HG02973 (cell line): ENCODE measurements at regions not wholly inside any gene's neighbourhood (a gene's known extent, or its start where the extent isn't known, plus 50 kb on each side); places are given as distances from the start of the nearest gene placed in this dataset.

Experiments used
- ATAC-seq: cut with Tn5 transposase; IDR thresholded peaks from one replicate; pipeline ENCODE4 v1.9.1; 2021; ENCODE audit warnings: moderate library complexity; ENCODE audit not compliant: unreplicated experiment

DNA sequence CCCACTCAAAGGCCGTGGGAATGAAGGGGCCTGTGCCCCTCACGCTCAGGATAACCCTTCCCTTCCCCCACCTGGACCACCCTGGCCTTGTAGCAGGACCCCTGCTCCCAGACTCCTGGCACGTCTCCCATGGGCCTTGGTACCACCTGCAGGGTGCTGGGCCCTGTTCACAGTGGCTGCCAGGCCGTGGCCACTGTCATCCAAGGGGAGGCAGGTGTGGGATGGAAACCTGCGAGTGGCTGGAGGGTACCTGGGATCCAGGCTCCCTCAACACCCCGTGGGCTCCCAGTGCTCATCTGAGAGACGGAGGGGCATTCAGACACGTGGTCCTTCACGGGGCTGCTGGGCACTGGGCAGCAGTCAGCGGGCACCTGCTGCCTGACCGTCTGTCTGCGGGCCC lies 75.6 kb upstream of the CIBAR2 start:
- ATAC-seq = no peak

DNA sequence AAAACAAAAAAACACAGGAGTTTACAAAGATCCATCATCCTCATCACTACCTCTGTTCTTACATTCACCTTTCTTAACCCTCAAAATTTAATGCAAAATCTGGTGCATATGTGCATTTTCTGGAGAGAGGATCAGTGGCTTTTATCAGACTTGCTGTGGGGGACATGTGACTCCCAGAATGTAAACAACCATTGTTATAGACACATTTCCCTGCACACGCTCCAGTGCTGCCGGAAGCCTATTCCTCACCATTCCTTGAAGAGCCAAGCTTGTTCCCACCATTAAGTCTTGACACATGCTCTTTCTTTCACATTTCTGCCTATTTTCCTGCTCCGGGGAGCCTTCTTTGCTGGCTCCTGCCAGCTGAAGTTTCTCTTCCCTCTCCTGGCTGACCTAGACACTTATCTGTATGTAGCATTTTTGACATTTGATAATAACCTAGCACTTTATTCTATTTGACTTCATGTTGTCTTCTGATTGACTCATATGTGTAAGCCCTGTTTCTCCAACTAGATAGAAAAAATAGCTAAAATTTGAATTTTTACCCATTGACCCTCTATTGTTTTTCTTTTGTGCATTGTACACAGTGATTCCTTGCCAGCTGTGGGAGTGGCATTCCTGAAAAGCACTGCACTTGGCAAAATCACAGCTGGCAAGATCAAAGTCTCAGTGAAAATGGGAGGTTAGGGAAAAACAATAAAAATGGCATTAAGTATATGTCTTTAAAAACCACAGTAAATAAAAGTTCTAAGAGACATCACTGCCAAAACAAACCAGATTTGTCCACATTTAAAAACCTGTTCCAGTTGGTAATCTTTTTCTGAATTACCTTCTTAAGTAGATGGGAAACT lies 76.8 kb upstream of the CIBAR2 start:
- no peak for ATAC-seq

DNA sequence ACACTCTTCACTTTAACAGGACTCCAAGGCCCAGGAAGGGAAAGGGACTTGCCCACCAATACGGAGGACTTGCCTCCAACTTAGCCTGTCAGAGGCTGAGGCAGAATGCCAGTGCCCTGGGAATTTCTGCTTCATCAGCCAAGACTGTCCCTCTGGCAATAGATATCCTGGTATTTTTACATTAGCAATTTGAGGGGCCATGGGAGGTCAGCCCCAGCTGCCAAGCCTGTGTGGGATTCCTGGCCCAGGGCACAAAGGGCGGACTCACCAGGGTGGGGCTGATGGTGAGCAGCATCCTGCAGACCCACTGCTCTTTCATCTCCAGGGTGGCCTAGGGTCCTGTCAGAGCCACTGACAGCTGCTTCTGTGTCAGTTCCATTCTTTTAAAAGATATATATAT lies 78.3 kb upstream of the CIBAR2 start:
- ATAC-seq = no peak

DNA sequence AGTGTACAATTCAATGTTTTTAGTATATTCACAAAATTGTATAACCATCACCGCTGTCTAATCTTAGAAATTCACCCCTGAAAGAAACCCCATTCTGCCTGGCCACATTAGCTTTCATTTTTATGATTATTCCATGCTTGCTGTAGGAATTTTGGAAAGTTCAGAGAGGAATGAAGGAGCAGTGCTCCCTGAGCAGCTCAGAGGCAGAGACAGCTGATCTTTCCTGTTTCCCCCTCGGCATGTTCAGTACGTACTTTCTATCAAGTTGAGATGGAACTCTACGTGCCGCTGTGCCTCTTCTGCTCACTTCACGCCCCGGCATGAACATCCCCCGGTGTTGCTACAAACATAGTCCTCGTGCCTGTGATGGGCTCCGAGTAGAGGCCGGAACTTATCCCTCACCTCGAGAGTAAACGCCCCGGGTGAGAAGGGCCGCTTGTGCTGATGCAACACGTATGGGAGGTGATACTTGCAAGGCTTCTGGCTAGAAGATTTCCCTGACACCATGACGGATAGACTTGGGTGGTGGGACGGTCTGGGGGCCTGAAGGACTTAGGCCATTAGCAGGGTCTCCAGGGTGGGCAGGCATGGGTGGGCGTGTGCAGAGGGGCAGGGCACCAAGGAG lies 79.2 kb upstream of the CIBAR2 start:
- ATAC-seq = no peak

DNA sequence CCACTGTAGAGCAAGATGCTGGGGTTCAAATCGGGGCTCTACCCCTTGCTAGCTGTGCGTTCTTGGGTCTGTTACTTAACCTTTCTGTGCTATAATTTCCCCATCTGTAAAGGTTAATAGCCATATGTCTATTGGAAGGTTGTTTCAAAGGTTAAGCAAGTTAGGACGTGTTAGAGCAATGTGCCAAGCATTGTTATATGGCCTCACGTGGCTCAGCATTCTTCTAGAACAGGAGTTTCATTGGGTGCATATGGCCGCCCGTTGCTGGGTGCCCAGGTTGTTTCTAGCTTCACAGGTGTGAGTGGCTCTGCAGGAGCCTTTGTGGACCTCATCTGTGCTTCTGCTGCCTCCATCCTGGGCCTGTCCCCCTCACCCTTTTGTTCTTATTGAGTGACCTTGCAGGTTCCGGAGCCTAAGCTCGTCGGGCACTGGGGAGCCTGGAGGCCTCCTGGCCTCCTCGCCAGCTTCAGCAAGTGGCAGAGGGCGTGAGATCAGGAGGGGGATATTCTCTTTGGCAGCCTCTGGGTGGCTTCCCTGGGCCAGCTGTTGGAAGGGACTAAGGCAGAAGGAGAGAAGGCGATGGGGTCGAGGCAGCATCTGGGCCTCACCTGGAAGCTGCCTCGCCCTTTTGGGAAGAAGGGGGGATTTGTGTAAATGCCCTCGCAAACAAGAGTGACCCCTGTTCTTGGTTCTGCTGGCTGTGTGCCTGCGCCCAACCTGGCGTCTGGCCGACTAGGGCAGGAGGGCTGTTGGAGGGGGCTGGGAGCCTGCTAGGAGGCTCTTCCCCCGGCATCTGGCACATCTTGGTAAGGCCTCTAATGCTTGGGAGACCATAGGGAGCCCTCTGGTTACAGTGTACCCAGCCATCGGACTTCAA lies 80.2 kb upstream of the CIBAR2 start:
- no peak for ATAC-seq

DNA sequence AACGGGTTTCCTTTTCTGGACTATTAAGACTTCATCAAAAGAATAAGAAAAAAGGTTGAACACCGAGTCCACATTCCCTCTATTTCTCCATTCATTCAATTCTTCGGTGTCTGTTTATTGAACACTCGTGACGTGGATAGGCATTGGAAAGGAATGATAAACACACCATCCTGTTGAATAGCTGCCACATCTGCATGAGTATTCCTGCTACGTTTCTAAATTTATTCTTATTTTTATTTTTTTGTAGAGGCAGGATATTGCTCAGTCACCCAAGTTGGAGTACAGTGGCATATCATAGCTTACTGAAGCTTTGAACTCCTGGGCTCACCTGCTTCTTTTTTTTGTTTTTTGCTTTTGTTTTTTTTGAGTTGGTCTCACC lies 80.8 kb upstream of the CIBAR2 start:
- ATAC-seq = no peak

DNA sequence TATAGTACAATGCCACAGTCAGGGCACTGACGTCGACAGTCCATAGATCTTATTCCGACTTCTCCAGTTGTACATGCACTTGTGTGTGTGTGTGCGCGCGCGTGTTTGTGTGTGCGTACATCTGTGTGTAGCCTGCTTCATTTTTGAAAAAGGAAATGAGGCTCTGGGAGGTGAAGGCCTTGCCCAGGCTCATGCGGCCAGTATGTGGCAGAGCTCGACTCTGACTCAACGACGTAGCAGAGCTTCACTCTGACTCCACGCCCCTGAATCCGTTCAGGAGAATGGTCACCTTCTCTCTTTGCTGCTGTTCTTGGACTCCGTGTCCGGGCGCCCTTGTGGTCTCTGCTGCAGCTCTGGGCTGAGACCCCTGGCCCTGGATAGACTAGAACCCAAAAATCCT lies 81.6 kb upstream of the CIBAR2 start:
- ATAC-seq = no peak

DNA sequence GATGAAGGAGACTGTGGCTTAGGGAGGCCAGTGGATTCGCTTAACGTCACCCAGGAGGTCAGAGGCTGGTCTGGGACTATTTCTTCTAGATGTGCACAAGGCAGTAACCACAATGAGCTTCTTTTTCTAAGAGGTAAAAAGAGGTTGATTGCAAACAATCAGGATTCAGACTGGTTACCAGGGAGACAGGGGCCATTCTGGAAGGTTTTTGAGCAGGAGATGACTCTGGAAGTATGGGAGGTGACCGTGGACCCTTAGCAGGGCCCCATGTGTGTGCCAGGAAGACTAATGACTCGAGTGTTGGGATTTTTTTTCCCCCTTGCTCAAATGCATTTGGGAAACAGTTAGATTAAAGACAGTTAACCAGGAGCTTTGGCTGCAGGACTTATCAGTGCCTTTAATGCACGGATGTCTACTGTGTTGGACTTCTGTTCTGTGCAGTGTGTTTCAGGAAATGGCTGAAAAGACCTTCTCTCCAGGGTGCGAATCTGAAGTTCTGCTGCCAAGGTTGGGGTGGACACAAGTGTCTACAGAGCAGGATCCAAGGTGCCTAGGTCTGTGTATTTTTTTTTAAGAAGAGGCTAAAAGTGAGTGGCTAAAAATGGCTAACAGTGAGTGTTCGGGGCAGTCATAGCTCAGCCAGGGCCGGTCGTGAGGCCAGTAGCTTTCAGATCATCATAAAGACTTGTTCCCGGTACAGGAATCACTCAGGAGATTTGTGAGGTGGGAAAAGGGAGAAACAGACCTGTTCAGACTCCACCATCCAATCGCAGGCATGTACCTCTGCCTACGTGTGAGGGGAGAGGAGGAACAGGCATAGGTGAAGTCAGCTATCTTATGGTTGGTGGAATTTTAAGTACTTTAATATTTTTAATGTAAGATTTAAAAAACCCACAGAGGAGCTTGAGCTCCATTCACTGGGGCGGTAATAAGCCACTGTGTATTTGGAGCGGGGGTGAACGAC lies 82.3 kb upstream of the CIBAR2 start:
- no peak for ATAC-seq

DNA sequence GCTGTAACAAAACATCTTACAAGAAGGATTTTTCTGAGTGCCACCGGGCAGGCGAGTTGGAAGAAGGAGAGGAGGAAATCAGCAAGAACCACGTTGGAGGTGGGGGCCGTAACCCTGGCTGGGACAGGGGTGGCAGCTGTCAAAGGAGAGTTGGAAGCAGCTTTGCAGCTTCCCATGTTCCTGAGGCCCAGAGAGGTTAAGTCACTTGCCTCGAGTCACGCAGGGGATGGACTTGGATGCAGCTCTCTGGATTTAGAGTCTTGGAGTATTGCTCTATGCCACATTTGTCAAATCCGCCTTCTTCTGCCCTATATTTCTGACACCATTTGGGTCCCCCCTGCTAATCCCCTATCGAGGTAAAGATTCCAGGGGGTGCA lies 83.0 kb upstream of the CIBAR2 start:
- no peak for ATAC-seq

DNA sequence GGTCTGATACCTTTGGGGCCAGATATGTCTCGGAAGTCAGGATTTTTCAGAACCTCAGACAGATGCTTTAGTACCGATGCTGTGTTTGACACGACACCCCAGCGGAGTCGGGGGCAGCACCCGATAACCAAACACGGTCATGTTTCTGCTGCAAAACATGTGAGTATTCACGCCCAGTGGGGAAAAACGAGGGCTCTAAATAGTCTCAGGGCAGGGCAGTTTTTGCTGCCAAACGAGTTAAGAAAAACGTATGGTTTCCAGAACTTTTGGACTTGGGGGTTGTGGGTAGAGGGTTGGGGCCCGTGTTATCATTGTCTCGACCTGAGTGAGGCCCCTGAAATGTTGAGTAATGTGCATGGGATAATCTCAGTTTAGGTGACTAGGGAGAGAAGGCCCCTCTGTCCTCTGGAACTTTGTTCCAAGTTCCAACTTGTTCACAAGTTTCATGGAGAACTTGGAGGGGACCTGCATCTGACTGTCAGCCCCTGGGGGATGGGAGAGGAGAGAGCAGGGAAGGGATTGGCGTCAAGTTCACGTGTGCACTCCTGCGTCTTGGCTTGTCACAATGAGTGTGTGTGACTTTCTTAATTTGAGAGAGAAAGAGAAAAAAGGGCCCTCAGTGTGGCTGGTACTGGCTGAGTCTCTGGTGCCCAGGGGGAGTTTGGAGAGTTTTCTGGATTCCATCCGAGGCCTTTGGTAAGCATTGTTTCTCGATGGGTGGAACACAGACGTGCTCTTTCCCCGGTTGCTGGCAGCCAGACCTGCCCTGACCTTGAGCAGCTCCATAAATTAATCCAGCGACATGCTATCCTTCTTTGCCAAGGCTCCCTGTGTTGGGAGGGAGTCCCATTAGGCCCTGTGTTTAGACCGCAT lies 83.9 kb upstream of the CIBAR2 start:
- ATAC-seq = no peak

DNA sequence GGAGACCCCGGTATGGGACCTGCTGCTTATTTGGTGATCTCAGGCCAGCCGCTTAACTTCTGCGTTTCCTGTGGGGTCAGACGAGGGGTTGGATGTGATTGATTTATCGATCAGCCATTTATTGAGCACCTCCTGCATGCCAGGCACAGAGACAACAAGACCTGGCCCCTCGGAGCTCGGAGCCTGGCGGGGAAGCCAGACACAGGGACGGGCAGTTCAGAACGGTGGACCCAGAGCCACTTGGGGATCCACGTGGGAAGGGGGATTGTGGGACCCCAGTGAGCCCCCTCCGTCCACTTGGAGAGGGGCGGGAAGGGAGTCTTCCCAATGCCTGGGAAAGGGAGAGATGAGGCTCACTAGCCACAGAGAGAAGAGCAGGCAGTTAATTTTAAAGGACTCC lies 84.7 kb upstream of the CIBAR2 start:
- ATAC-seq = no peak

DNA sequence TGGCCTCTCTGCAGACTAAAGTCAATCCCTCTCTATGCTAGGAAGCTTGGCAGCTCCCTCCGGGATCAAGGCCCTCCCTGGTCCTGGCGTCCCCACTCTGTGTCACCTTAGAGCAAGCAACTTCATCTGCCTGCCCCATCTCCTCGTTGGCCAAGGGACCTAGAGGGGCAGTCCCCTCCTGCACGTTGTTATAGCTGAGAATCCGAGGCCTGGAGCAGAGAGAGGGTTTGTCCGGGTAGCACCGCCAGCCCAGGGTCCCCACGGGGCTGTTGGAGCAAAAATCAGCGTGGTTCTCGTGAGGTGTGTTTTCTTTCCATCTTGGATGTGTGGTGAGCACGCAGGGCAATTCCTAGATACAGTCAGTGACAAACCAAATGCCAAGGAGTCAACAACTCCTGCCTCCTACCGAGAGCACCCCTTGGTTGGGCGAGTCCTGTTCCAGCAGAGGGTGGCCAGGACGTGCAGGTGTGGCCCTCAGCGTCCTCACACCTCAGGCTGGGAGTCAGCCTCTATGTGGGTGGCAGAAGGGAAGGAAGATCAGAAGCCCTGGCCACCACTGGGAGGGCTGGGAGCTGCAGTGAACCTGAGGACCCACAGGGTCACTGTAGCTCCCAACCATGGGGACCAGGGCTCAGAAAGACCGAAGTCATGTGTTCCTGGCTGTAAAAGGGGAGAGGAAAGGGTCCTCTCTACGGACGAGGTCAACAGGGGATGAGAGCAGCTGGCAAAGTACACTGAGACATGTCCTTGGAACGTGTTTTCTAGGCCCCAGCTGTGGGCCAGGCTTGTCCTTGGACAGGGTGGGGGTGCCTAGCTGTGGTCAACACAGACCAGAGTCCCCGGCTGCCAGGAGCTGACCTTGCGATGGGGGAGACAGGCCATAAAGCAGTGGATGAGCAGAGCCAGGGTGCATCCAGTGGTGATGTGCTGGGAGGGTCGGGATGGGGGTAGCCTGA lies 85.6 kb upstream of the CIBAR2 start:
- no peak for ATAC-seq

DNA sequence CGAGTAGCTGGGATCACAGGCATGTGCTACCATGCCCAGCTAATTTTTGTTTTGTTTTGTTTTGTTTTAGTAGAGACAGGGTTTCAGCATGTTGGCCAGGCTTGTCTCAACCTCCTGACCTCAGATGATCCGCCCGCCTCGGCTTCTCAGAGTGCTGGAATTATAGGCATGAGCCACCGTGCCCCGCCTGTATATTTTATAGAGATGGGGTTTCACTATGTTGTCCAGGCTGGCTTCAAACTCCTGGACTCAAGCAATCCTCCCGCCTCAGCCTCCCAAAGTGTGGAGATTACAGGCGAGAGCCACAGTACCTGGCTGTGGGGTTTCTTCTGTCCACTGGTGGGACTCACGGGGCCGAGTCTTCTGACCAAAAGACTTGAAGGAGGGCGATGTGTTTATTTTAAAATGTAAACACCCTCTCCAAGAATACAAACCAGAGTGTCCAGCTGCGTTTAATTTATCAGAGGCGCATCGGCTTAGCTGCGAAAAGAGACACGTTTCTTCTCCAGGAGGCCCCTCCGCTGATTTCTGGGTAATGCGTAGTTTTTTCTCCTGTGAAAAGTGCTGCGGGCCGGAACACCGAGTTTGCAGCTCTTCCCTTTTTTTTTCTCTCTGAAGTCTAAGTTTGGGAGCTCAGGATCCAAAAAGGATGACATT lies 86.9 kb upstream of the CIBAR2 start:
- no peak for ATAC-seq

DNA sequence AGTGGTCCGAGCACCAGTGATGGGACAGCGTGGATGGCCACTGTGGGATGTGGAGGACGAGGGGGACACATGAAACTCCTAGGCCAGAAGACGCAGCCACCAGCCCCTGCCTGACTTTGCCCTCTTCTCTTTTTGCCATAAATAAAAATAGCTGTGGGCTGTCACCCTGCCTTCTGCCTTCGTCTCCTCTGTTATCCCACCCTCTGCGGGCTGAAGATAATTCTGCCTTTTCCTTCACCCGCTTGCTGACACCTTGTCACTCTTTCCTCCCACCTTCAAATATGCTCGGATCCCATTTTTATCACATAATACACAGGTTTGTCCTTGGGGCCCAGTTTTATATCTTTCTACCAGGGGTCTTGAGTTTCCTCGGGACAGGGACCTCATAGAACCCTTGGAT lies 87.6 kb upstream of the CIBAR2 start:
- no peak for ATAC-seq

DNA sequence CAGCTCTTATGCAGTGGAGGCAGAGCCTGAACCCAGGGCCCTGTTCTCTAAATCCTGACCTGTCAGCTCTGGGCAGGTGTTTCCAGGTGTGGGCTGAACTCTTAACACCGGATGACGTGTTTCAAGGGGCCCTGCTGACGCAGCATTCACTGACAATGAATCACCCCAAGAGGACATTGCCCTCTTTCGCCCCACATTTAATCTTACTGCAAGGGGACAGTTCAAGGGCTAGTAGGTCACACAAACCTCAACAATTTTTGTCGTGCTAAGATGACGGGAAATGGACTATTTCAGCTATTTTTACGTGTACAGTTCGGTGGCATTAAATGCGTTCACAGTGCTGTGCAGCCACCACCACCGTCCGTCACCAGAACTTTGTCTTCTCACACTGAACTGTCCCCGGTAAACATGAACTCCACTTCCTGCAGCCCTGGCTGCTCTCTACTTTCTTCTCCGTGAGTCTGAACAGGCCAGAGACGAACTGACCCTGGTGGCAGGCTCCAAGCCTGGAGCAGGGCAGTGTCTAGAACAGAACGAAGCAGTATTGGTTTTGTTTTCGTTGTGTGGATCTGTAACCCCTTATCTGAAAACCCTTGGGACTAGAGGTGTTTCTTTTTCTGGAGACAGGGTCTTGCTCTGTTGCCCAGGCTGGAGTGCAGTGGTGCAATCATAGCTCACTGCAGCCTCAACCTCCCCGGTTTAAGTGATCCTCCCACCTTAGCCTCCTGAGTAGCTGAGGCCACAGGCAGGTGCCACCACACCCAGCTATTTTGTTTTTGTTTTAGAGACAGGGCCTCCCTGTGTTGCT lies 88.4 kb upstream of the CIBAR2 start:
- no peak for ATAC-seq

DNA sequence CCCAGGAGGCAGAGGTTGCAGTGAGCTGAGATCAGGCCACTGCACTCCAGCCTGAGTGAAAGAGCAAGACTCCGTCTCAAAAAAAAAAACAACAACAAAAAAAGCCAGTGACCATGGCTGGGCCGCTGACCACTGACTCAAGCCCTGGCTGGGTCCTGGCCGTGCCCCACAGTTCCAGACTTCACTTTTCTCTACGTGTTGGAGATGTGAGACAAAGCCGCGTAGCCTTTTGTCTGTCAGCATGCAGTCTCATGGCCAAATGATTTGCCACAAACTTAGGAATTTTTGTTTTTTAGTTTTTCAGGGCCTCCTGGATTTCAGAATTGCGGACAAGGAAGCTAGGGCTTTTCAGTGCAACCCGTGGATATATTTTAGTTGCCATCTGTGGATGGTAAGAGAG lies 89.3 kb upstream of the CIBAR2 start:
- ATAC-seq = no peak

DNA sequence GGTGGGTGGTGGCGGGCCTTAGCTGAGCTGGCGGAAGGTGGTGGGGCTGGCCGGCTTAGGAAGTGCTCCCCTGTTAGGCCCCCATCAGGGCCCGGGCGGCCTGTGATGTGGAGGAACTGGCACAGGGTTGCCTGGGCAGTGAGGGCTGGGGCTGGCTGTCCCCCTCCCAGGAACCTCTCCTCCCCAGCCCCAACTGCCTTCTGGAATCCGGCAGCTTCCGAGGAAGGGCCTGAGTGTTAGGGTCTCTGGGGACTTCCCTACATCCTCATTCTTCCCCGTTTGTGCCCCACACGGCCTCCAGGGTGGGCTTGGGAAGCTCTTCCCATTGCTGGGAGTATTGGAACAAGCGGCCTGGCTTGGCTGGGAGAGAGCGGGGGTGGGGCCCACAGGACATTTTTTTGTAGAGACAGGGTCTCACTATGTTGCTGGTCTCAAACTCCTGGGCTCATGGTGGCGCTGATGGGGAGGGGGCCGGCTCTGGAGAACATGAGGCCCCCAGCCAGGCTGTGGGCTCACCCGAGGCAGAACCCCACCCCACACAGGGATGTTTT lies 89.9 kb upstream of the CIBAR2 start:
- ATAC-seq = no peak
